HL-60 (cell line): ENCODE measurements at regions not wholly inside any gene's neighbourhood (a gene's known extent, or its start where the extent isn't known, plus 50 kb on each side); places are given as distances from the start of the nearest gene placed in this dataset.
"Not testable (repeated sequence)": the region's sequence is repeated elsewhere in the genome, so short reads cannot be mapped to it uniquely, and the experiment has no call there.

Experiments
- DNase-seq, 2 experiments: peaks; one replicate each; pipeline ENCODE4 v3.0.0-alpha.2; 2010 to 2020; ENCODE audit warnings: low read depth in 1 of 2, low spot score in 1 of 2
- H3K27ac ChIP-seq: fragments of 250-450 bp; sonication (Bioruptor Pico); replicated peaks from 2 replicates; pipeline ENCODE4 v1.5.1; 2020; ENCODE audit warnings: mild to moderate bottlenecking, moderate library complexity
- H3K27me3 ChIP-seq: fragments of 250-450 bp; sonication (Bioruptor Pico); 2 replicates; pipeline ENCODE4 v1.5.1; 2021; ENCODE audit warnings: mild to moderate bottlenecking, moderate library complexity; ENCODE audit not compliant: insufficient read depth, poor library complexity, severe bottlenecking
- H3K4me3 ChIP-seq: replicated peaks from 2 replicates; pipeline ENCODE4 v1.5.1; 2011; ENCODE audit warnings: mild to moderate bottlenecking, control low read depth, low read length; ENCODE audit not compliant: insufficient read depth
- GABPA ChIP-seq: IDR thresholded peaks from 2 replicates; pipeline ENCODE4 v1.6.1; 2012; ENCODE audit warnings: low read depth
- POLR2AphosphoS5 ChIP-seq: IDR thresholded peaks from 2 replicates; pipeline ENCODE4 v1.6.1; 2012; ENCODE audit warnings: low read depth
- SPI1 ChIP-seq: IDR thresholded peaks from 2 replicates; pipeline ENCODE4 v1.6.1; 2012; ENCODE audit warnings: low read depth, mild to moderate bottlenecking, borderline replicate concordance
- TF ChIP-seq, protein P1 (sequence below): IDR thresholded peaks from 2 replicates; pipeline ENCODE4 v1.6.1; 2012; ENCODE audit warnings: low read depth; ENCODE audit not compliant: insufficient replicate concordance
- TF ChIP-seq, protein P2 (sequence below): IDR thresholded peaks from one replicate; pipeline ENCODE4 v1.5.1; 2011; ENCODE audit warnings: low read length, control low read depth, inconsistent platforms; ENCODE audit not compliant: insufficient read depth

DNA sequence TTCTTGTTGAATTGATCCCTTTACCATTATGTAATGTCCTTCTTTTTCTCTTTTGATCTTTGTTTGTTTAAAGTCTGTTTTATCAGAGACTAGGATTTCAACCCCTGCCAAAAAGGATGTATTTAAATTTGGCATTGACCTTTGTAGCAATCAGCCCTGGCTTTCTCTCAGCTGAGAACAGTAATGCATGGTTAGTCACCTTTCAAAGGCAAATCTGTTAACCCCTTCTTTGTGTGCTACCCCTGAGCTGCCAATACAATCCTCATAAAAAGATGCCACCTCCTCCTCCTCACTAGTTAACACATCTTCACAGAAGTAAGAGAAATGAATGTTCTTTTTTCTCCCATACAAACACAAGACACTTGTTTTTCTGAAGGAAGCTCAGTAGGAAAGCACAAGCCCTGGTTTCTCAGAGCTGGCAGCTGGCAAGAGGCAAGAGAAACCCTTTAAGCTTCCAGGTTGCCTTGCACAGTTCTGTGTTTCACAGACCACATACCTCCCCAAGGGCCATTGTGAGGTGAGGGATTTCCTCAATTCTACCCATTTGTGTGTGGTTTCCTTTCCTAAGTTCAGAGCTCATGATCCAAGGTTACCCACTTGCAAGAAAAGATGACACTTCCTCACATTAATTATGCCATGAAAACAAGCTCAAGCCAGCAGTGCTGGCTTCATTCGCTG, 122.6 kb downstream of the RCHY1 start:
- H3K4me3 ChIP-seq = no peak overlapping the region
- H3K27me3 ChIP-seq = no peaks in the 10 kb centered on the region
- peak in 1 of 2 experiments; percentile 4 for DNase-seq
- no peak for TF ChIP-seq GABPA
- no peak for TF ChIP-seq POLR2AphosphoS5
- TF ChIP-seq, protein P1, sequence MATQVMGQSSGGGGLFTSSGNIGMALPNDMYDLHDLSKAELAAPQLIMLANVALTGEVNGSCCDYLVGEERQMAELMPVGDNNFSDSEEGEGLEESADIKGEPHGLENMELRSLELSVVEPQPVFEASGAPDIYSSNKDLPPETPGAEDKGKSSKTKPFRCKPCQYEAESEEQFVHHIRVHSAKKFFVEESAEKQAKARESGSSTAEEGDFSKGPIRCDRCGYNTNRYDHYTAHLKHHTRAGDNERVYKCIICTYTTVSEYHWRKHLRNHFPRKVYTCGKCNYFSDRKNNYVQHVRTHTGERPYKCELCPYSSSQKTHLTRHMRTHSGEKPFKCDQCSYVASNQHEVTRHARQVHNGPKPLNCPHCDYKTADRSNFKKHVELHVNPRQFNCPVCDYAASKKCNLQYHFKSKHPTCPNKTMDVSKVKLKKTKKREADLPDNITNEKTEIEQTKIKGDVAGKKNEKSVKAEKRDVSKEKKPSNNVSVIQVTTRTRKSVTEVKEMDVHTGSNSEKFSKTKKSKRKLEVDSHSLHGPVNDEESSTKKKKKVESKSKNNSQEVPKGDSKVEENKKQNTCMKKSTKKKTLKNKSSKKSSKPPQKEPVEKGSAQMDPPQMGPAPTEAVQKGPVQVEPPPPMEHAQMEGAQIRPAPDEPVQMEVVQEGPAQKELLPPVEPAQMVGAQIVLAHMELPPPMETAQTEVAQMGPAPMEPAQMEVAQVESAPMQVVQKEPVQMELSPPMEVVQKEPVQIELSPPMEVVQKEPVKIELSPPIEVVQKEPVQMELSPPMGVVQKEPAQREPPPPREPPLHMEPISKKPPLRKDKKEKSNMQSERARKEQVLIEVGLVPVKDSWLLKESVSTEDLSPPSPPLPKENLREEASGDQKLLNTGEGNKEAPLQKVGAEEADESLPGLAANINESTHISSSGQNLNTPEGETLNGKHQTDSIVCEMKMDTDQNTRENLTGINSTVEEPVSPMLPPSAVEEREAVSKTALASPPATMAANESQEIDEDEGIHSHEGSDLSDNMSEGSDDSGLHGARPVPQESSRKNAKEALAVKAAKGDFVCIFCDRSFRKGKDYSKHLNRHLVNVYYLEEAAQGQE = no peak
- TF ChIP-seq SPI1 = peak; percentile 17; the same call in 1 of the 2 replicates
- TF ChIP-seq, protein P2, sequence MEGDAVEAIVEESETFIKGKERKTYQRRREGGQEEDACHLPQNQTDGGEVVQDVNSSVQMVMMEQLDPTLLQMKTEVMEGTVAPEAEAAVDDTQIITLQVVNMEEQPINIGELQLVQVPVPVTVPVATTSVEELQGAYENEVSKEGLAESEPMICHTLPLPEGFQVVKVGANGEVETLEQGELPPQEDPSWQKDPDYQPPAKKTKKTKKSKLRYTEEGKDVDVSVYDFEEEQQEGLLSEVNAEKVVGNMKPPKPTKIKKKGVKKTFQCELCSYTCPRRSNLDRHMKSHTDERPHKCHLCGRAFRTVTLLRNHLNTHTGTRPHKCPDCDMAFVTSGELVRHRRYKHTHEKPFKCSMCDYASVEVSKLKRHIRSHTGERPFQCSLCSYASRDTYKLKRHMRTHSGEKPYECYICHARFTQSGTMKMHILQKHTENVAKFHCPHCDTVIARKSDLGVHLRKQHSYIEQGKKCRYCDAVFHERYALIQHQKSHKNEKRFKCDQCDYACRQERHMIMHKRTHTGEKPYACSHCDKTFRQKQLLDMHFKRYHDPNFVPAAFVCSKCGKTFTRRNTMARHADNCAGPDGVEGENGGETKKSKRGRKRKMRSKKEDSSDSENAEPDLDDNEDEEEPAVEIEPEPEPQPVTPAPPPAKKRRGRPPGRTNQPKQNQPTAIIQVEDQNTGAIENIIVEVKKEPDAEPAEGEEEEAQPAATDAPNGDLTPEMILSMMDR = no peak
- H3K27ac ChIP-seq = no peak overlapping the region

- not testable (repeated sequence) for H3K4me3 ChIP-seq, H3K27me3 ChIP-seq, DNase-seq, H3K27ac ChIP-seq
These were observed 127.8 kb downstream of the RCHY1 start for GRCh38 chr4:75386426-75386825.

GRCh38 chr4:75385106-75385505, 129.1 kb downstream of the RCHY1 start:
- Histone ChIP-seq H3K4me3 (no peak overlapping the region), H3K27ac (no peak overlapping the region), H3K27me3 (no peaks in the 10 kb centered on the region)
- DNase-seq = no peak
- TF ChIP-seq, protein P1 = no peak
- TF ChIP-seq SPI1 (no peak), GABPA (no peak), POLR2AphosphoS5 (no peak)
- TF ChIP-seq, protein P2 = no peak

DNA sequence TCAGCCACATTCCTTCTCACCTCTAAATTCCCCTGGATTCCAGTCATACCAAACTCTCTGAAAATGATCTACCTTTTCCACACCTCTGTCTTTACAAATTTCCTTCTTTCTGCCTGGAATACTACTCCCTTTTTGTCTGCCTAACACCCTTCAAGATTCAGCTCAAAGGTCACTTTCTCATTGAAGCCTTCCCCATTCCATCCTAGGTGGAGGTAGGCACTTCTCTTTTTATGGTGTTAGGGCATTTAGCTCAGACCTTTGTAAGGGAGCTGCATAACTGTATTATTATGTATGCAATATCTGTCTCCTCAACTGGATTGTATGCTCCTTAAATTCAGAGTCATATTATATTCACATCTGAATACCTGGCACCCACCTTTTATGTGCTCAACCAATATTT, 137.7 kb downstream of the RCHY1 start:
- TF ChIP-seq, protein P2 = no peak
- TF ChIP-seq GABPA (no peak), SPI1 (no peak), POLR2AphosphoS5 (no peak)
- TF ChIP-seq, protein P1 = no peak
- Histone ChIP-seq H3K4me3 (no peak overlapping the region), H3K27me3 (no peaks in the 10 kb centered on the region), H3K27ac (no peak overlapping the region)
- no peak for DNase-seq
